ENCODE measurements at regions not wholly inside any gene's neighbourhood (a gene's known extent, or its start where the extent isn't known, plus 50 kb on each side); places are given as distances from the start of the nearest gene placed in this dataset.

DNA sequence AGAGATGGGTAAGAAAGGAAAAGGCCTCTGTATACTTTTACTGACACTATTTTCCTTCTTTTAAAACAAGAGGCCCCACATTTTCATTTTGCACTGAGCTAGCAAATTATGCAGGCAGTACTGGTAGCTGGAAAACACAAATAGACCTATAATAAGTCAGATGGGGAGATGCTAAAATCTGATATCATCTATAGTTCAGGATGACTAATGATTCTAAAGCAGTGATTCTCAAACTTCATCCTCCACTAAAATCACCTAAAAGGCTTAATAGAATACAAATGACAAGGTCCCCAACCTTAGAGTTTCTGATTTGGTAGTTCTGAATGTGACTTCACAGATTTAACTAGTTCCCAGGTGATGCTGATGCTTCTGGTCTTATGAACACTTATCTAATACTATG, 247.3 kb upstream of the DIPK2B start:
- H3K79me2 ChIP-seq (ENCODE audit: control insufficient read depth, insufficient read depth, low read length), result no peaks in the 10 kb centered on the region
- H3K9me3 ChIP-seq (ENCODE audit: control insufficient read depth, low read depth, low read length), result no peaks in the 10 kb centered on the region
- H3K4me3 ChIP-seq (ENCODE audit: control insufficient read depth in 2 of 3, extremely low read depth in 1 of 3, insufficient read depth in 2 of 3, low read depth in 1 of 3, low read length in 3 of 3), result no peak overlapping the region
- no peak overlapping the region for H3K4me2 ChIP-seq (ENCODE audit: control insufficient read depth, extremely low read depth, insufficient read depth, low read depth, low read length)
- TF ChIP-seq, protein P1, sequence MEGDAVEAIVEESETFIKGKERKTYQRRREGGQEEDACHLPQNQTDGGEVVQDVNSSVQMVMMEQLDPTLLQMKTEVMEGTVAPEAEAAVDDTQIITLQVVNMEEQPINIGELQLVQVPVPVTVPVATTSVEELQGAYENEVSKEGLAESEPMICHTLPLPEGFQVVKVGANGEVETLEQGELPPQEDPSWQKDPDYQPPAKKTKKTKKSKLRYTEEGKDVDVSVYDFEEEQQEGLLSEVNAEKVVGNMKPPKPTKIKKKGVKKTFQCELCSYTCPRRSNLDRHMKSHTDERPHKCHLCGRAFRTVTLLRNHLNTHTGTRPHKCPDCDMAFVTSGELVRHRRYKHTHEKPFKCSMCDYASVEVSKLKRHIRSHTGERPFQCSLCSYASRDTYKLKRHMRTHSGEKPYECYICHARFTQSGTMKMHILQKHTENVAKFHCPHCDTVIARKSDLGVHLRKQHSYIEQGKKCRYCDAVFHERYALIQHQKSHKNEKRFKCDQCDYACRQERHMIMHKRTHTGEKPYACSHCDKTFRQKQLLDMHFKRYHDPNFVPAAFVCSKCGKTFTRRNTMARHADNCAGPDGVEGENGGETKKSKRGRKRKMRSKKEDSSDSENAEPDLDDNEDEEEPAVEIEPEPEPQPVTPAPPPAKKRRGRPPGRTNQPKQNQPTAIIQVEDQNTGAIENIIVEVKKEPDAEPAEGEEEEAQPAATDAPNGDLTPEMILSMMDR (optimal IDR thresholded peaks at IDR 0.05 in 1 of 3, IDR thresholded peaks at IDR 0.05 in 1 of 3, conservative IDR thresholded peaks at IDR 0.05 in 1 of 3; ENCODE audit: extremely low read depth in 1 of 3, insufficient read depth in 2 of 3, low read length in 3 of 3), result no peak
- no peak for TF ChIP-seq EZH2 (IDR thresholded peaks at IDR 0.05; ENCODE audit: low read length)
- H3K4me1 ChIP-seq (ENCODE audit: control insufficient read depth, extremely low read depth, insufficient read depth, low read length), result peaks cover 30% of the 10 kb centered on the region
- H3K9me1 ChIP-seq (ENCODE audit: control insufficient read depth, extremely low read depth, insufficient read depth, low read length), result no peaks in the 10 kb centered on the region
- DNase-seq (ENCODE audit: low read depth, low spot score) (no peak), FAIRE-seq (no peak)
- H3K9ac ChIP-seq (ENCODE audit: control insufficient read depth, extremely low read depth, insufficient read depth, low read length), result no peak overlapping the region
- dilution Hi-C loops (cut with MboI; ENCODE audit: extremely low pct_ligation_motif_present, low sequenced_read_pairs), result no loop called here
- H3K27ac ChIP-seq (ENCODE audit: control insufficient read depth, insufficient read depth, low read length), result no peak overlapping the region
- H3K36me3 ChIP-seq (ENCODE audit: control insufficient read depth in 2 of 2, extremely low read depth in 1 of 2, insufficient read depth in 2 of 2, low read length in 2 of 2), result no peaks in the 10 kb centered on the region
- H2AFZ ChIP-seq (ENCODE audit: control insufficient read depth, low read length), result no peak overlapping the region
- no peaks in the 10 kb centered on the region for H3K27me3 ChIP-seq (ENCODE audit: control insufficient read depth, extremely low read depth, insufficient read depth, low read length)
- H4K20me1 ChIP-seq (ENCODE audit: control insufficient read depth, extremely low read depth, insufficient read depth, low read length), result no peaks in the 10 kb centered on the region

DNA sequence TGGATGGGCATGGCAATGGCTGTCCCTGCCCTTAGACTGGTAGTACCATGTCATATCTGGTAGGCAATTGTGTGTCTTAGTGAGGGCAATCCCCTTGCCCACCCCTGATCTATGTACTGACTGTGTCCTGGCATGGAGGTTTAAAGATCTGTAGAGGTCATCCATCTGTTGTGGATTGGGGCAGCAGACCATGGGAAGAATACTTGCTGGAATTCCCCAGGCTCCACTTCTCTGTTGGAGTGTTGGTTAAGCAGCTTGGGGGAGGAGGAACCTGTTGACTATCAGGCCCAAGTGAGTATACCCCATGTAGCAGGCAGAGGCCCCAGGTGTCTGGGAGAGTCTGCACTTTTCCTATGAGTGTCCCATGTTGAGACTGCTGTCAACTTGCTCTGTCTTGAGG, 246.7 kb upstream of the DIPK2B start:
- Histone ChIP-seq H4K20me1 (ENCODE audit: control insufficient read depth, extremely low read depth, insufficient read depth, low read length) (no peaks in the 10 kb centered on the region), H3K9ac (ENCODE audit: control insufficient read depth, extremely low read depth, insufficient read depth, low read length) (no peak overlapping the region), H3K36me3 (ENCODE audit: control insufficient read depth in 2 of 2, extremely low read depth in 1 of 2, insufficient read depth in 2 of 2, low read length in 2 of 2) (no peaks in the 10 kb centered on the region), H3K27ac (ENCODE audit: control insufficient read depth, insufficient read depth, low read length) (no peak overlapping the region), H3K79me2 (ENCODE audit: control insufficient read depth, insufficient read depth, low read length) (no peaks in the 10 kb centered on the region), H3K9me3 (ENCODE audit: control insufficient read depth, low read depth, low read length) (no peaks in the 10 kb centered on the region), H2AFZ (ENCODE audit: control insufficient read depth, low read length) (no peak overlapping the region), H3K4me1 (ENCODE audit: control insufficient read depth, extremely low read depth, insufficient read depth, low read length) (peaks cover 30% of the 10 kb centered on the region), H3K4me2 (ENCODE audit: control insufficient read depth, extremely low read depth, insufficient read depth, low read depth, low read length) (no peak overlapping the region), H3K4me3 (ENCODE audit: control insufficient read depth in 2 of 3, extremely low read depth in 1 of 3, insufficient read depth in 2 of 3, low read depth in 1 of 3, low read length in 3 of 3) (no peak overlapping the region), H3K27me3 (ENCODE audit: control insufficient read depth, extremely low read depth, insufficient read depth, low read length) (no peaks in the 10 kb centered on the region), H3K9me1 (ENCODE audit: control insufficient read depth, extremely low read depth, insufficient read depth, low read length) (no peaks in the 10 kb centered on the region)
- TF ChIP-seq, protein P1 (optimal IDR thresholded peaks at IDR 0.05 in 1 of 3, IDR thresholded peaks at IDR 0.05 in 1 of 3, conservative IDR thresholded peaks at IDR 0.05 in 1 of 3; ENCODE audit: extremely low read depth in 1 of 3, insufficient read depth in 2 of 3, low read length in 3 of 3), result no peak
- no peak for TF ChIP-seq EZH2 (IDR thresholded peaks at IDR 0.05; ENCODE audit: low read length)
- FAIRE-seq (no peak), DNase-seq (ENCODE audit: low read depth, low spot score) (no peak)
- dilution Hi-C loops (cut with MboI; ENCODE audit: extremely low pct_ligation_motif_present, low sequenced_read_pairs), result no loop called here
